HG02623 (cell line): ENCODE measurements at regions not wholly inside any gene's neighbourhood (a gene's known extent, or its start where the extent isn't known, plus 50 kb on each side); places are given as distances from the start of the nearest gene placed in this dataset.

Experiments
- ATAC-seq: cut with Tn5 transposase; IDR thresholded peaks from one replicate; pipeline ENCODE4 v1.9.1; 2021; ENCODE audit warnings: moderate library complexity; ENCODE audit not compliant: unreplicated experiment

DNA sequence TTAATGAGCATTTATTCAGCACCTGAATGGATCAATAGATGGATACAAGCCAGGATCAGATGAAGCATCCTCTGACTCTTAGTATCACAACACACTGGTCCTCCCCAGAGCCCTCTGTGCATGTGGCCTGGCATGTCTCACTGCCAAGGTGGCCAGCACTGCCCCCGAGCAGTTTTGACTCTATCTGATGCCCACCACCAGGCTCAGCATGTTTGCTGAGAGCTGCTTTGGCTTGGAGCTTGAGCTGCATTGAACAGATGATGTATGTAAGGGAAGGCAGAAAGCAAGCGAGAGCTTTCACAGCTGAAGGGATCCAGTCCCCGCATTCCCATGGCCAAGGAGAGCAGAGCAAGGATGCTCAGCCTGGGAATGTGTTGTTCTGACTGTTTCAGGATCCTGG is 320.3 kb downstream of the BUD13 start:
- no peak for ATAC-seq

DNA sequence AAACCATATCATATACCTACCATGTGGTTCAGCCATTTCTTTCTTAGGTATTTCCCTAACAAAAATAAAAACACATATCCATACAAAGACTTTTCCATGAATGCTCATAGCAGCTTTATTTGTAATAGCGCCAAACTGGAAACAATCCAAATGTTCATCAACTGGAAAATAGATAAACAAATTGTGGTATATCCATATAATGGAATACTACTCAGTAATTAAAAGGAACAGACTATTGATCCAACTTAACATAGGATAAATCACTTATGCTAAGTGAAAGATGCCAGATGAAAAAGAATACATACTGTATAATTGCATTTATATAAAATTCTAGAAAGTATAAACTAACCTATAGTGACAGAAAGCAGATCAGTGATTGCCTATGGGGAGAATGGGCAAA is 323.3 kb downstream of the BUD13 start:
- no peak for ATAC-seq

- ATAC-seq = no peak
These were observed 326.5 kb downstream of the BUD13 start for GRCh38 chr11:116446048-116446941.

- ATAC-seq = no peak
These were observed 327.4 kb downstream of the BUD13 start for GRCh38 chr11:116445108-116446047.

DNA sequence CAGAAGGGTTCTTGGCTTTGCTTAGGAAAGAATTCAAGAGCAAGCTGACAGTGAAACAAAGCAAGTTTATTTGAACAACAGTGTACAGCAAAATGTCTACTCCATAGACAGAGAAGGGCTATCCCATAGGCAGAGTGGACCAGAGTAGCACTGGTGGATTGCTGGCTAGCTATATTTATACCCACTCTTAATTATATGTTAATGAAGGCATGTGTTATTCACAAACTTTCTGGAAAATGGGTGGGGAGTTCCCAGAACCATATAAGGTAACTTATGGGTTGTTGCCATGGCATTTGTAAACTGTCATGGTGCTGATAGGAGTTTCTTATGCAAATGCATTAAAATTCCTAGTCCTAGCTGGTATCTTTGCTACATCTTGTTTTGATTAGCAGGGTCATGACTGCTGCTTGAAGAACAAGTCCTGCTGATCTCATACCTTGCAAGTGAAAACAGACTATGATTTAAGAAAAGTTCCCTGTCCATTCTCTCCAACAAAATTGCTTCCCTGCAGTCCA is 330.5 kb downstream of the BUD13 start:
- no peak for ATAC-seq

GRCh38 chr11:116439361-116439677 is 333.5 kb downstream of the BUD13 start:
- no peak for ATAC-seq

GRCh38 chr11:116438651-116439360 is 334.0 kb downstream of the BUD13 start:
- no peak for ATAC-seq

DNA sequence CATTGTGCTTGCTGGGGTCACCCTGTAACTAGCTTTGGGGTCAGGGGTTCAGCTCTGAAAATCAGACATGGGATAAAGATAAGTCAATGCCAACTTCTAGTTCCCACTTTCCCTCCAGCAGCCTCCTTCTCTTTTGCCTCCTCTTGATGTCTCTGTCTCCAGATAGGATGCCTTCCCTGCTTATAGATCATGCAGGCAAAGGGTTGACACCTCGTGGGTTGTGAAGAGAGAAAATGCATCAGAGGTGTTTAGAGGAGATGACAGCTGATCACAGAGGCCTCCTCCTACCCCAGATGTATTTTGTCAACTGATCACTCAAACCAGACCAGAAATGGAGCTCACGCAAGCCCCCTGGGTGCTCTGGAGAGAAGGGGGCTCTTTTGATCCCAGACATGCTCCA is 337.8 kb downstream of the BUD13 start:
- ATAC-seq = no peak

GRCh38 chr11:116432301-116432700 is 340.5 kb downstream of the BUD13 start:
- no peak for ATAC-seq

DNA sequence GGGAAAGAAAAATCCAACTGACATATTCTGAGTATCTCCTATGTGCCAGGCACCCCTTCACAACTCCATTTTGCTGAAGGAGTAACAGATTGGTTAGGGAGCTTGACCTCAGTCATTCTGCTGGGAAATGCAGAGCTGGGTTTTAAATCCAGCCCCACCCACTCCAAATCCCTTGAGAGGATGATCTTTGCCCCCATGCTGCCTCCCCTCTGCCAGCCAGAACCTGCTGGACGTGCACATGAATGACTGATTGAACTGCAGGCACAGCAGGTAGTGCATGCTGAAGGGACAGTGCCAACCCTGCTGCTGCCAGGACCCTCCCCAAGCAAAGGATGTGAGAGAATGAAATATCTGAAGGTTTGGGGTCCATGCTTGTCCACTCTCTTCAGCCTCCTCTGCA is 340.9 kb downstream of the BUD13 start:
- ATAC-seq = no peak

DNA sequence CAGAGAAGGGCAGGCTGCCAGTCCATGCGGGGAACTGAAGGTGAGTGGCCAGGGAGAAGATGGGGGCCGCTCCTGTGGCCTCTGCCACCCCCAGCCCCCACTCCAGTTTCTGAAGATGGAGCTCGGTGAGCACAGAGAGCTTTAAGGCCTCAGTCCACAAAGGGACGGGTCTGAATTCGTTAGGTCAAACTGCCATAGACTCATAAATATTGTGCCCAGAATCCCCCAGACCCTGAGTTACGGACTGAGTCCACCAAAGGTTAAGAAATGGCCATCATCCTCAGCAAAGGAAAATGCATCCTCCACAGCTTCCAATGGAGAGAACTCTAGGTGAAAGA is 344.2 kb downstream of the BUD13 start:
- ATAC-seq = no peak

- no peak for ATAC-seq
These were observed 344.7 kb downstream of the BUD13 start for GRCh38 chr11:116427903-116428637.

DNA sequence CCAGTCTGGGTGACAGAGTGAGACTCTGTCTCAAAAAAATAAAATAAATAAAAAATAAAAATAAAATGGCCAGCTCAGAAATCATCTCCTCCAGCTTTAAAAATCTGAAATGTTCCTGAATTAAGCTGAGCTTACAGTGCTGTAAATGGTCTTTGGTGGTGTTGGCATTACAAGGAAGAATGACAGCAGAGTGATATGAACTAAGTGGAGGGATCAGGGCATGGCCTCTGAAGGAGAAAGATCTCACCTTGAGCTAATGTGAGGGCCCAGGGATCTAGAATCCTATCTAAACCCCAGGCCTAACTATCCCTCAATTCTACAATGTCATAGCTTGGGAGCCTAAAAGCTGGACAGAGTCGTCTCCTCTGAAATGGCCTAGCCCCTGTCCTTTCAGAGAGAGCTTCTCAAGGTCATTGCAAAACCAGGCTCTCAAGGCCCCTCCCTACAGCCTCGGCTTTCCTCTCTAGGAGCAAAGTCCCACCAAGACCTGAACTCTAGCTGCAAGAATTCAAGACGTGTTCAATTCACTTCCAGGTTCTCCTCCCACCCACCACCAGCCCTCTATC is 345.4 kb downstream of the BUD13 start:
- ATAC-seq = no peak

DNA sequence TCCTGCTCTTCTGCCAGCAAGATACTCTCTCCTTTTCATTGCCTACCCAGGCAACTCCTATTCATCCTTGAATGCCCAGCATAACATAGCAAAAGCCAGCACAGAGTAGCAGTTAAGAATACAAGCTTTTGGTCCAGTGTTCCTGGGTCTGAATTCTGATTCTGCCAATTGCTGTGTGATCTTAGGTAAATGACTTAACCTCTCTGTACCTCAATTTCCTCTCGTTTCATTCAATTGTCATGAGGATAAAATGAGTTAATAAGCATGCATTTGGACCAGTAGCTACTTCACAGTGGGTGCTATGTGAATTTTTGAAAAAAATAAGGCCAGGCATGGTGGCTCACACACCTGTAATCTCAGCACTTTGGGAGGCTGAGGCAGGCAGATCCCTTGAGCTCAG is 346.0 kb downstream of the BUD13 start:
- ATAC-seq = no peak

GRCh38 chr11:116424615-116425261 is 348.0 kb downstream of the BUD13 start:
- ATAC-seq = no peak

DNA sequence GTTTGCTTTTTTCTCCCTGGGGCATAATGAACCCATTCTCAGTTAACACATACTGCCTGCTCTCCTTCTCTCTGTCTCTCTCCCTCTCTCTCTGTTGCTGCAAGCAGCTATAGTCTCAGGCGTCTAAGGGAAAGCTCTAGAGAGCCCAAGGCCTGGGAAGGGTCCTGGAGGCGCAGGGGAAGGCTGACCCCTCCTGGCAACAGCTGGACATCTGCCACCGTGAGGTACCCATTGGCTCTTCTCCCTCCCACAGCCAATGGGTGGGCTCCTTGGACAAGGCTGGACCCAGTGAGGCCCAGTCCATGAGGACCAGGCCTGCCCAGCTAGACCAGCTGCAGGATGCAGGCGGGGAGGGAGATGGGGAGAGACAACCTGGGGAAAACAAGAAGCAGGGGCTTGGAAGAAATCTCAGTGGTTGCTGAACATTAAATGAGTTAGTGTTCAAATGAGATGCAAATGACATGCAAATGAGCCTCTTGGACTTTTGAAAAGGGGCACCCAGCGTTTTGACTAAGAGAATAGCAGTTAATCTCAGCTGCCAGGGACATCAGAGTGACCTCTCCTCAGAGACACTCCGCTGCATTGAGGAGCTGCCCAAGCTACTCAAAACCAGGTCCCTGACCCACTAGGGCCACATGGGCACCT is 349.7 kb downstream of the BUD13 start:
- no peak for ATAC-seq

GRCh38 chr11:116422556-116422955 is 350.2 kb downstream of the BUD13 start:
- no peak for ATAC-seq

DNA sequence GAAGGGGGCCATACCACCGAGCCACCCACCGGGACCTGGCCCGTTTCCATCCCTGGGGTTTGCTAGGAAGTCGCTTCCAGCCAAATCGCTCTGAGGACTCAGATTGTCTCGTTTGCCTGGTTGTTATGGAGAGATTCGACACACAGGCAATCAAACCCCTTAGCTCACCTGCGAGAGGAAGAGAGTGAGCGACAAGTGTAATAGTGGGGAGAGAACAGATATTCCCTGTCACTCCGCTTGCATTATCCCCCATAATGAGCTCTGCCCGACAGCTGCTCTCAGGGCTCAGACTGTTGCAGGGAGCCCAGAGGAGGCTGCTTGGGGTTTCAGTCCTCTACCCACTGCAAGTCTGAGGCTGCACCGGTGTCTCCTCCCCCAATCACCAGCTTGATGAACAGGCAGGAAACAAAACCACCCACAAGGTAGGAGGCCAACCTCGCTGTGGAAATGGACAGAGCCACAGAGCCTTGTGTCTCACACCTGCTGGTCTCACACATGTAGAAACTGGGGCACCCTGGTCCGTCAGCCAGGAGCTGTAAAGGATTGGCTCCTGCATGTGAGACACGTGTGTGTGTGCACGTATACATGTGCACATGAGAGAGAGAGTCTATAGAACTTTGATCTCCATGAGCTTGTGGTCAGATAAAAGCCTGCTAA is 351.1 kb downstream of the BUD13 start:
- no peak for ATAC-seq
